ENCODE measurements at regions not wholly inside any gene's neighbourhood (a gene's known extent, or its start where the extent isn't known, plus 50 kb on each side); places are given as distances from the start of the nearest gene placed in this dataset.
A peak's percentile ranks its signal among the peaks of the same experiment; 100 is the strongest.
"Not testable (repeated sequence)": the region's sequence is repeated elsewhere in the genome, so short reads cannot be mapped to it uniquely, and the experiment has no call there.

DNA sequence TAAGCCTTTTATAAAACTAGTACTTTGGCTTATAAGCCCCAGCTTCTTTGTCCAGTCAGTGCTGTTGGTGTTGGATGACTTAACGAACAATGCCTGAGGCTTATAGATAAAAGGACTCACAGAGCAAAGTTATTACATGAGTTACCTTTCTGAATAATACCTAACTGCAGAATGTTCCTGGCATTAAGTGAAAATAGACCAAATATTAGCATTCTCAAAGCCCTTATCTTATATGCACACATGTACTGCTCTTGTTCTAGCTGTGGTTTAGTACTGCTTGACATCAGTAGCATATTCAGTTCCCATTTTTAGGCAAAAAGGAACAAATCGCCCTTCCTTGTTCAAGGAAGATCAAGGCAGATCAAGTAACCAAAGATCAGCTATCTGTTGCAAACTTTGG is 131.6 kb downstream of the ZNF330 start:
- TF ChIP-seq, protein P1, sequence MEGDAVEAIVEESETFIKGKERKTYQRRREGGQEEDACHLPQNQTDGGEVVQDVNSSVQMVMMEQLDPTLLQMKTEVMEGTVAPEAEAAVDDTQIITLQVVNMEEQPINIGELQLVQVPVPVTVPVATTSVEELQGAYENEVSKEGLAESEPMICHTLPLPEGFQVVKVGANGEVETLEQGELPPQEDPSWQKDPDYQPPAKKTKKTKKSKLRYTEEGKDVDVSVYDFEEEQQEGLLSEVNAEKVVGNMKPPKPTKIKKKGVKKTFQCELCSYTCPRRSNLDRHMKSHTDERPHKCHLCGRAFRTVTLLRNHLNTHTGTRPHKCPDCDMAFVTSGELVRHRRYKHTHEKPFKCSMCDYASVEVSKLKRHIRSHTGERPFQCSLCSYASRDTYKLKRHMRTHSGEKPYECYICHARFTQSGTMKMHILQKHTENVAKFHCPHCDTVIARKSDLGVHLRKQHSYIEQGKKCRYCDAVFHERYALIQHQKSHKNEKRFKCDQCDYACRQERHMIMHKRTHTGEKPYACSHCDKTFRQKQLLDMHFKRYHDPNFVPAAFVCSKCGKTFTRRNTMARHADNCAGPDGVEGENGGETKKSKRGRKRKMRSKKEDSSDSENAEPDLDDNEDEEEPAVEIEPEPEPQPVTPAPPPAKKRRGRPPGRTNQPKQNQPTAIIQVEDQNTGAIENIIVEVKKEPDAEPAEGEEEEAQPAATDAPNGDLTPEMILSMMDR (IDR thresholded peaks at IDR 0.05), result no peak
- no peak for TF ChIP-seq ZFX (IDR thresholded peaks at IDR 0.05; ENCODE audit: borderline replicate concordance)
- no peak overlapping the region for H3K27ac ChIP-seq

- TF ChIP-seq, protein P1 (IDR thresholded peaks at IDR 0.05), result no peak
- TF ChIP-seq ZFX (IDR thresholded peaks at IDR 0.05; ENCODE audit: borderline replicate concordance), result no peak
- H3K27ac ChIP-seq, result no peak overlapping the region
Measured at GRCh38 chr4:141352909-141353525, 132.3 kb downstream of the ZNF330 start.

DNA sequence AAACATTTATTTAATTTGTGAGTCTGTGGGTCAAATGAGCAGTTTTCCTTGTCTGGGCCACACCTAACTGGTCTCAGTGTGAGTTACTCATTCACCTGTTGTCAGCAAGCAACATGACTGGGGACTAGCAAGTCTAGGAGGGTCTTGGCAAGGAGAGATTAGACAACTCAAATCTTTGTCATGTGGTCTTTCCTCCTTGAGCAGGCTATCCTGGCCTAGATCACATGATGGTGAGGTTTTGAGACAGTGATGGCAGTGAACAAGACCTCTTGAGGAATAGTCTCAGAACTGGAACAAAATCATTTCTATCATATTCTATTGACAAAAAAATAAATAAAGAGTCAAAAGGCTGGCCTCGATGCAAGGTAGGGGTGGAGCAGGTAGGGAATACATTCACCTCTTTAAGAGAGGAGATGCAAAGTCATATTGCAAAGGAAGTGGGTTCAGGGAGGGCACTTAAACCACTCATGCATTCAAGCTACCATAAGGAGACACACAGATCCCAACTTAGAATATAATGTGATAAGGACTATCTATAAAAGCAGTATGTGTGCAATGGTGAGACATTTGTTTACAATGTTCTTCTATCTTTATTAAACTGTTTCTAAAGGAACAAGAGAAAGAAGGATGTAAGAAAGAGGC is 135.7 kb downstream of the ZNF330 start:
- TF ChIP-seq ZFX (IDR thresholded peaks at IDR 0.05; ENCODE audit: borderline replicate concordance), result no peak
- TF ChIP-seq, protein P1 (IDR thresholded peaks at IDR 0.05), result no peak
- H3K27ac ChIP-seq, result no peak overlapping the region

GRCh38 chr4:141356963-141357335 is 136.3 kb downstream of the ZNF330 start:
- no peak for TF ChIP-seq ZFX (IDR thresholded peaks at IDR 0.05; ENCODE audit: borderline replicate concordance)
- TF ChIP-seq, protein P1 (IDR thresholded peaks at IDR 0.05), result no peak
- H3K27ac ChIP-seq, result no peak overlapping the region

DNA sequence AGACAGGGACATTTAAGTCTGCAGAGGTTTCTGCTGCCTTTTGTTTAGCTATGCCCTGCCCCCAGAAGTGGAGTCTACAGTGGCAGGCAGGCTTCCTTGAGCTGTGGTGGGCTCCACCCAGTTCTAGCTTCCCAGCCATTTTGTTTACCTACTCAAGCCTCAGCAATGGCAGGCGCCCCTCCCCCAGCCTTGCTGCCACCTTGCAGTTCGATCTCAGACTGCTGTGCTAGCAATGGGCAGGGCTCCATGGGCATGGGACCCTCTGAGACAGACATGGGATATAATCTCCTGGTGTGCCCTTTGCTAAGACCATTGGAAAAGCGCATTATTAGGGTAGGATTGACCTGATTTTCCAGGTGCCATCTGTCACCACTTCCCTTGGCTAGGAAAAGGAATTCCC is 147.5 kb downstream of the ZNF330 start:
- H3K27ac ChIP-seq, result not testable (repeated sequence)

GRCh38 chr4:141371206-141371605 is 150.5 kb downstream of the ZNF330 start:
- TF ChIP-seq, protein P1 (IDR thresholded peaks at IDR 0.05), result no peak
- no peak for TF ChIP-seq ZFX (IDR thresholded peaks at IDR 0.05; ENCODE audit: borderline replicate concordance)
- no peak overlapping the region for H3K27ac ChIP-seq

- no peak for TF ChIP-seq ZFX (IDR thresholded peaks at IDR 0.05; ENCODE audit: borderline replicate concordance)
- TF ChIP-seq, protein P1 (IDR thresholded peaks at IDR 0.05), result peak; percentile 39
- H3K27ac ChIP-seq, result no peak overlapping the region
Measured at GRCh38 chr4:141375855-141376254, 155.2 kb downstream of the ZNF330 start.
